H1 (cell line): ENCODE measurements at regions not wholly inside any gene's neighbourhood (a gene's known extent, or its start where the extent isn't known, plus 50 kb on each side); places are given as distances from the start of the nearest gene placed in this dataset.

ENCODE experiments used
- CTCF ChIA-PET: fragments of 300-600 bp; sonication (Branson Sonifier 250); formaldehyde crosslinking; loops from one replicate; lab custom pipeline; 2021; ENCODE audit not compliant: partially characterized antibody; lab: Charles Lee
- POLR2A ChIA-PET: fragments of 300-600 bp; sonication (Branson Sonifier 250); formaldehyde crosslinking; loops from one replicate; lab custom pipeline; 2021; ENCODE audit warnings: inconsistent platforms; ENCODE audit not compliant: partially characterized antibody; lab: Charles Lee
- DNase-seq, 2 experiments: peaks; one replicate each; pipeline versions ENCODE4 v3.0.0 to v3.0.0-alpha.2; 2010 to 2022; ENCODE audit warnings: low spot score in 2 of 2, low read depth in 1 of 2, mixed read lengths in 1 of 2
- FAIRE-seq: peaks from 2 replicates; lab custom pipeline; 2011; peaks lifted over from hg19 to GRCh38; lab: Jason Lieb, UNC
- H2AFZ ChIP-seq: 2 replicates; pipeline ENCODE4 v1.8.1; 2012; ENCODE audit warnings: low read length, inconsistent platforms
- H2AK5ac ChIP-seq: 2 replicates; pipeline ENCODE4 v1.6.1; 2013; ENCODE audit warnings: low read depth, low read length
- H2BK120ac ChIP-seq: replicated peaks from 2 replicates; pipeline ENCODE3; 2013; ENCODE audit warnings: low read depth, low read length, inconsistent platforms
- H2BK12ac ChIP-seq: 2 replicates; pipeline ENCODE4 v1.6.1; 2013; ENCODE audit warnings: low read depth, low read length
- H2BK15ac ChIP-seq: 2 replicates; pipeline ENCODE4 v1.6.1; 2013; ENCODE audit warnings: low read length
- H2BK20ac ChIP-seq: 2 replicates; pipeline ENCODE4 v1.6.1; 2013; ENCODE audit warnings: low read length
- H2BK5ac ChIP-seq: 2 replicates; pipeline ENCODE4 v1.6.1; 2013; ENCODE audit warnings: low read depth, low read length
- H3K14ac ChIP-seq: 2 replicates; pipeline ENCODE4 v1.6.1; 2013; ENCODE audit warnings: inconsistent platforms; ENCODE audit not compliant: insufficient read length
- H3K18ac ChIP-seq: 2 replicates; pipeline ENCODE4 v1.6.1; 2013; ENCODE audit warnings: low read length; ENCODE audit errors: extremely low read depth
- H3K23ac ChIP-seq: 2 replicates; pipeline ENCODE4 v1.6.1; 2013; ENCODE audit warnings: inconsistent platforms; ENCODE audit not compliant: insufficient read length
- H3K23me2 ChIP-seq: 2 replicates; pipeline ENCODE4 v1.6.1; 2013; ENCODE audit warnings: low read depth, low read length
- H3K27ac ChIP-seq: 2 replicates; pipeline ENCODE4 v1.6.1; 2011; ENCODE audit warnings: low read depth, low read length, inconsistent platforms
- H3K27me3 ChIP-seq, 4 experiments: replicated peaks in 1 of 4; 1 replicate in 1 of 4; 2 replicates in 3 of 4; pipeline versions ENCODE4 v1.6.1 to v1.8.1; 2011 to 2013; ENCODE audit warnings: low read length in 3 of 4, mild to moderate bottlenecking in 3 of 4, inconsistent platforms in 2 of 4, mixed read lengths in 2 of 4, moderate library complexity in 1 of 4; ENCODE audit not compliant: control insufficient read depth in 3 of 4, insufficient read depth in 3 of 4; ENCODE audit errors: extremely low read depth in 1 of 4
- H3K36me3 ChIP-seq, 4 experiments: 2 replicates each; pipeline versions ENCODE4 v1.6.1 to v1.8.1; 2011 to 2013; ENCODE audit warnings: mild to moderate bottlenecking in 4 of 4, low read length in 3 of 4, moderate library complexity in 2 of 4, control low read depth in 1 of 4, inconsistent platforms in 1 of 4; ENCODE audit not compliant: insufficient read depth in 4 of 4, control insufficient read depth in 2 of 4
- H3K4ac ChIP-seq: replicated peaks from 2 replicates; pipeline ENCODE3; 2013; ENCODE audit warnings: low read length, low read depth, mixed read lengths, inconsistent platforms; ENCODE audit not compliant: insufficient read length
- H3K4me1 ChIP-seq, 4 experiments: replicated peaks in 1 of 4; 1 replicate in 1 of 4; 2 replicates in 3 of 4; pipeline versions ENCODE4 v1.6.1 to v1.8.1; 2011 to 2013; ENCODE audit warnings: low read length in 3 of 4, inconsistent platforms in 2 of 4, mixed read lengths in 1 of 4; ENCODE audit not compliant: insufficient read depth in 4 of 4, control insufficient read depth in 3 of 4
- H3K4me2 ChIP-seq, 2 experiments: 2 replicates each; pipeline versions ENCODE4 v1.6.1 to v1.8.1; 2011 to 2013; ENCODE audit warnings: low read depth in 2 of 2, low read length in 2 of 2, control low read depth in 1 of 2, inconsistent platforms in 1 of 2, mild to moderate bottlenecking in 1 of 2; ENCODE audit not compliant: insufficient read depth in 1 of 2
- H3K4me3 ChIP-seq, 4 experiments: fragments of 200-600, 300-600 bp in 1 of 4; sonication (generic), shearing (Covaris generic), sonication (Bioruptor Twin) in 1 of 4; 2 replicates each; pipeline versions ENCODE4 v1.5.1 to v1.8.1; 2011 to 2016; ENCODE audit warnings: low read length in 4 of 4, low read depth in 3 of 4, control low read depth in 2 of 4, inconsistent platforms in 2 of 4, mild to moderate bottlenecking in 2 of 4, mixed read lengths in 1 of 4, moderate library complexity in 1 of 4; ENCODE audit not compliant: insufficient read depth in 2 of 4; ENCODE audit errors: extremely low read depth in 1 of 4
- H3K56ac ChIP-seq: replicated peaks from 2 replicates; pipeline ENCODE3; 2013; ENCODE audit warnings: low read depth, mild to moderate bottlenecking, mixed read lengths, low read length, inconsistent platforms; ENCODE audit not compliant: insufficient read length
- H3K79me1 ChIP-seq: 2 replicates; pipeline ENCODE4 v1.6.1; 2013; ENCODE audit warnings: low read depth, low read length, control low read depth
- H3K79me2 ChIP-seq, 2 experiments: 2 replicates each; pipeline versions ENCODE4 v1.6.1 to v1.8.1; 2012 to 2013; ENCODE audit warnings: low read length in 2 of 2, mild to moderate bottlenecking in 2 of 2, inconsistent platforms in 1 of 2; ENCODE audit not compliant: insufficient read depth in 2 of 2, control insufficient read depth in 1 of 2
- H3K9ac ChIP-seq, 4 experiments: replicated peaks in 1 of 4; 1 replicate in 1 of 4; 2 replicates in 3 of 4; pipeline versions ENCODE4 v1.6.1 to v1.8.1; 2011 to 2013; ENCODE audit warnings: low read depth in 3 of 4, low read length in 3 of 4, control low read depth in 2 of 4, mild to moderate bottlenecking in 2 of 4, moderate library complexity in 2 of 4, inconsistent platforms in 1 of 4; ENCODE audit errors: extremely low read depth in 1 of 4
- H3K9me3 ChIP-seq, 2 experiments: 2 replicates each; pipeline versions ENCODE4 v1.6.1 to v1.8.1; 2012 to 2013; ENCODE audit warnings: mild to moderate bottlenecking in 2 of 2, moderate library complexity in 2 of 2, control low read depth in 1 of 2, inconsistent platforms in 1 of 2, low read depth in 1 of 2, low read length in 1 of 2, mixed read lengths in 1 of 2; ENCODE audit not compliant: insufficient read depth in 2 of 2
- H4K20me1 ChIP-seq, 2 experiments: replicated peaks in 1 of 2; 2 replicates each; pipeline versions ENCODE3 to v1.8.1; 2011 to 2013; ENCODE audit warnings: inconsistent platforms in 2 of 2, low read length in 2 of 2, mild to moderate bottlenecking in 1 of 2; ENCODE audit not compliant: insufficient read depth in 2 of 2, control insufficient read depth in 1 of 2
- H4K5ac ChIP-seq: 2 replicates; pipeline ENCODE4 v1.6.1; 2013; ENCODE audit warnings: low read length, low read depth, mixed read lengths, inconsistent platforms; ENCODE audit not compliant: insufficient read length
- H4K8ac ChIP-seq: 2 replicates; pipeline ENCODE4 v1.8.0; 2013; ENCODE audit warnings: mild to moderate bottlenecking, moderate library complexity, low read length, inconsistent platforms; ENCODE audit not compliant: insufficient read depth; ENCODE audit errors: extremely low read depth
- H4K91ac ChIP-seq: replicated peaks from 2 replicates; pipeline ENCODE3; 2013; ENCODE audit warnings: low read length, mixed read lengths, inconsistent platforms; ENCODE audit not compliant: insufficient read length
- CHD2 ChIP-seq: IDR thresholded peaks from 2 replicates; pipeline ENCODE4 v1.6.1; 2012; ENCODE audit warnings: low read length, improper control_type of control experiment
- CREB1 ChIP-seq: IDR thresholded peaks from 2 replicates; pipeline ENCODE4 v1.6.1; 2012; ENCODE audit warnings: inconsistent platforms
- EZH2 ChIP-seq: fragments of 200-600 bp; sonication (generic); IDR thresholded peaks from 2 replicates; pipeline ENCODE4 v1.7.1; 2012; ENCODE audit warnings: low read depth, mild to moderate bottlenecking, moderate library complexity, low read length, inconsistent platforms; ENCODE audit not compliant: severe bottlenecking
- KDM5A ChIP-seq: fragments of 200-600 bp; IDR thresholded peaks from 2 replicates; pipeline ENCODE4 v1.7.1; 2012; ENCODE audit warnings: mild to moderate bottlenecking, low read length, inconsistent platforms, mixed read lengths
- PHF8 ChIP-seq: fragments of 200-600 bp; sonication (generic); conservative IDR thresholded peaks from 2 replicates; pipeline ENCODE4 v1.7.1; 2012; ENCODE audit warnings: low read depth, mild to moderate bottlenecking, inconsistent platforms, low read length, moderate library complexity
- TAF7 ChIP-seq: optimal IDR thresholded peaks from 2 replicates; pipeline ENCODE3; 2011; ENCODE audit warnings: low read depth, mild to moderate bottlenecking, inconsistent platforms, low read length, moderate library complexity, borderline replicate concordance
- TF ChIP-seq, protein P1 (sequence below): IDR thresholded peaks from 2 replicates; pipeline ENCODE4 v1.6.1; 2011; ENCODE audit warnings: low read depth, mild to moderate bottlenecking, low read length; ENCODE audit not compliant: insufficient read depth

GRCh38 chr1:71307451-71307850 lies 226.6 kb upstream of the ZRANB2 start:
- H3K4me1 ChIP-seq, result peaks cover 0 to 2% (median 0%) of the 10 kb centered on the region in 4 experiments; a peak in 3 of 7 replicates
- H3K9ac ChIP-seq, result no peak overlapping the region
- H4K91ac ChIP-seq, result no peak overlapping the region
- H3K56ac ChIP-seq, result no peak overlapping the region
- no peak overlapping the region for H4K8ac ChIP-seq
- H3K9me3 ChIP-seq, result no peaks in the 10 kb centered on the region
- no peak overlapping the region for H3K14ac ChIP-seq
- H3K23ac ChIP-seq, result no peak overlapping the region
- FAIRE-seq (no peak), DNase-seq (no peak)
- no peaks in the 10 kb centered on the region for H3K79me1 ChIP-seq
- H3K23me2 ChIP-seq, result no peaks in the 10 kb centered on the region
- TF ChIP-seq CREB1, result no peak
- TF ChIP-seq PHF8, result no peak
- no peak for TF ChIP-seq TAF7
- TF ChIP-seq, protein P1, sequence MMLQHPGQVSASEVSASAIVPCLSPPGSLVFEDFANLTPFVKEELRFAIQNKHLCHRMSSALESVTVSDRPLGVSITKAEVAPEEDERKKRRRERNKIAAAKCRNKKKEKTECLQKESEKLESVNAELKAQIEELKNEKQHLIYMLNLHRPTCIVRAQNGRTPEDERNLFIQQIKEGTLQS, result no peak
- no peak for TF ChIP-seq KDM5A
- no peak for TF ChIP-seq CHD2
- TF ChIP-seq EZH2, result no peak
- H2BK15ac ChIP-seq, result no peak overlapping the region
- H3K4me3 ChIP-seq, result no peak overlapping the region
- POLR2A ChIA-PET, result no interaction called here
- no peaks in the 10 kb centered on the region for H3K27me3 ChIP-seq
- H4K20me1 ChIP-seq, result no peaks in the 10 kb centered on the region
- CTCF ChIA-PET, result interaction anchor here (1.0 kb wide), 1 partner anchor 530 kb away, joined by 3 read pairs; no protein-coding TSS in a partner anchor
- H2AFZ ChIP-seq, result peak overlapping the region; percentile 93
- no peak overlapping the region for H4K5ac ChIP-seq
- H2BK120ac ChIP-seq, result no peak overlapping the region
- no peak overlapping the region for H3K4me2 ChIP-seq
- no peak overlapping the region for H2AK5ac ChIP-seq
- H3K36me3 ChIP-seq, result peaks cover 0 to 2% (median 0%) of the 10 kb centered on the region in 4 experiments; a peak in 1 of 8 replicates
- H3K27ac ChIP-seq, result no peak overlapping the region
- no peak overlapping the region for H2BK20ac ChIP-seq
- H2BK5ac ChIP-seq, result no peak overlapping the region
- no peak overlapping the region for H3K4ac ChIP-seq
- no peak overlapping the region for H2BK12ac ChIP-seq
- no peaks in the 10 kb centered on the region for H3K79me2 ChIP-seq
- 0 out of 2 replicates have a peak overlapping the region, but pooled peaks have one; percentile 24 for H3K18ac ChIP-seq
